SKM-1 (cell line): ENCODE measurements at regions not wholly inside any gene's neighbourhood (a gene's known extent, or its start where the extent isn't known, plus 50 kb on each side); places are given as distances from the start of the nearest gene placed in this dataset.
"Not testable (repeated sequence)": the region's sequence is repeated elsewhere in the genome, so short reads cannot be mapped to it uniquely, and the experiment has no call there.

Experiments used
- DNase-seq: peaks from one replicate; lab custom pipeline; 2025; ENCODE audit not compliant: unreplicated experiment; lab: John Stamatoyannopoulos, UW

DNA sequence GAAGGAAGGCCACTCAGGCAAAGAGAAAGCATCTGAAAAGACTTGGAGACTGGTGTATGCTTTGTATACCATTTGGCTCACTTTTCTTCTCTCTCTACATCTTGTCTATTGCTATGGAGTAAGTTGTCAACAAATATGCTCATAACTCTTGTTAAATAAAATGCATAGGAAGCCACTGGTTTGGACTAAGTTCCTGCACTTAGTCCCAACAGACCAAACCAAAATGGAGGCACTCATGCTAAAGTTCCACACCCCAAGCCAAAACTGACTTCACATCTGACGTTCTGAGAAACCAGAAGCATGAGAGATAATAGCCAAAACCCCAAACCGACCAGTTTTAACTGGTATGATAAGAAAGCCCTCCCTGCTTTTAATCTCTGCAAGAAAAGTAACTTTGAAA is 135.3 kb upstream of the LYPLAL1 start:
- DNase-seq, result no peak

DNA sequence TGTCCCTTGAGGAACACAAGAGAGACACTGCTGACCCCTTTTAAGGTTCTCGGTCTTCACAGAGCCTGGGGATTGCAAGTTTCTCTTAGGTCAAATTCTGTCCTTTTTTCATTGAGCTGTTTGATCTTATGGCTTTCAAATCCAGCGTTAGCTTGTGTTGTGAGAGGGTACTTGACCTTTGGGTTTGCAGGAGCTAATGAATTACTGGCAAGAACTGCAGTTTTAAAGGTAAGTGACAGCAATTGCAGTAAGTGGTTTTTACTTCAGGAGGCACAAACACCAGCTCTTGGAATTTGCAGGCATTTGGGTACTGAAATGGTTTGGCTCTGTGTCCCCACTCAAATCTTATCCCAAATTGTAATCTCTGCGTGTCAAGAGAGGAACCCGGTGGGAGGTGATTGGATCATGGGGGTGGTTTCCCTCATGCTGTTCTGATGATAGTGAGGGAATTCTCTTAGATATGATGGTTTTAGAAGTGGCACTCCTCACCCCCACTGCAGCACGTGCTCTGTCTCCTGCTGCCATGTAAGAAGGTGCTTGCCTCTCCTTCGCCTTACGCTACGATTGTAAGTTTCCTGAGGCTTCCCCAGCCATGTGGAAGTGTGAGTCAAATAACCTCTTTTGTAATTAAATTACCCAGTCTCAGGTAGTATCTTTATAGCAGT is 134.5 kb upstream of the LYPLAL1 start:
- DNase-seq, result no peak

DNA sequence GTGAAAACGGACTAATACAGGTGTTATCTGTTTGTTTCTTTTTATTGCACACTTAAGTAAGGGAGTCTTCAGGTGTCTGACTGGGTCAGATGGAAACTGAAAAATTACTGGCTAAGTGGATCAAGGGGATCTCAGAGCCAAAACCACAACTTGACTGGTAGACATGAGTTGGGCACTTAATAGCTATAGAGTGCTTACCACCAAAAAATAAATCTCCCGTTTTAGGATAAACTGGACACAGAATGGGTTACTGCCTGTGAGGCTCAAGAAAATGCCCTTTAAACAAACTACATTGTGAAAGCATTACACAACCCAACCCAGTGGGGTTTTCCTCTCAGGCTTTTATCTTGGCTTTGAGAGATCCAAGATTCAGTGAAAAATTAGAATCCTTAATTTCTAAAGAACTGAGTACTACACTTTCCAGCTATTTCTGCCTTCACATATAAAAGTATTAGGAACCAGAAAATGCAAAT is 134.0 kb upstream of the LYPLAL1 start:
- no peak for DNase-seq

DNA sequence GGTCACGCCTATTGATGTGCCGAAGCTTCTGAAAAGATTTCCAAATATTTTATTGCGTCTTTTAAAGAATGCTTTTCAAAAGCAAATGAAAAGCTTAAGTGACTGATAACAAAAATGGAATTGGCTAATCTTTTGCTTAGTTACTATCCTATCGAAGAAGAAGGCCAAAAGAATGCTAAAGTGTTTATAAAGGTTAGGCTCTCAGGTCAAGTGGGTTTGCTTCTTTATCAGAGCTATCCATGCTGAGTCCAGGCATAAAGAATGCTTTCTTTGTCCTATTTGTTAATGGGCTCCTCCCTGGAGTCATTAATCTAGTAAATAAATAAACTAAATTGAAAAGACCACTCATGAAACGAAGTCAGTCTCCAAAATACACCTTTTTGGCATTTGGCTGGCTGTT is 133.4 kb upstream of the LYPLAL1 start:
- DNase-seq, result no peak

DNA sequence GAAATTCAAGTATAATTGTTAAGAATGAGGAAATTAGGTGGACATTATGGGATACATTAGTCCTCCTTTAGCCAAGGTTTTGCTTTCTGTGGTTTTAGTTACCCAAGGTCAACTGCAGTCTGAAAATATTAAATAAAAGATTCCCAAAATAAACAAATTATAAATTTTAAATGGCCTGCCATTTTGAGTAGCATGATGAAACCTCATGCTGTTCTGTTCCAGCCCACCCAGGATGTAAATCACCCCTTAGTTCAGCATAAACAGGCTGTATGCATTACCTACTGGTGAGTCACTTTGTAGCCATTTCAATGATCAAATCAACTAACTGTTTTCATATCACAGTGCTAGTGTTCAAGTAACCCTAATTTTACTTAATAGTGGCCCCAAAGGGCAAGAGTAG is 132.5 kb upstream of the LYPLAL1 start:
- no peak for DNase-seq

DNA sequence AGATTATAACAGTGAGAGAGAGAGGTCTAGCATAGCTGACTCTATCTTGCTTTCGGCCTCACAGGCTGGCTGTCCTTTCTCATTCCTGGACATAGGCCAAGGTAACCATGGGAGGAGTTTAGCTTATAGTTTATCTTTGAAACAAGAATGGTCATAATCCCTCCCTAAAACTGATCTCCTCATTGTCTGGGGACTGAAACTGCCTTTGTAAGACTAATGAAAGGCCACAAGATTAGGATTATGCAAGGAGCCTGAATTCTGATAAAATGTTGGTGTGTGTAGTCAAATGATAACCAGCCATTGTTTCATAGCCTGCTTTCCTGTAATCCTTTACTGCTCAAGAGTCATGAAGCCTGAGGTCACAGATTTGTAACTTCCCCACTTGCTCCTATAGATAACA is 131.9 kb upstream of the LYPLAL1 start:
- DNase-seq, result no peak

DNA sequence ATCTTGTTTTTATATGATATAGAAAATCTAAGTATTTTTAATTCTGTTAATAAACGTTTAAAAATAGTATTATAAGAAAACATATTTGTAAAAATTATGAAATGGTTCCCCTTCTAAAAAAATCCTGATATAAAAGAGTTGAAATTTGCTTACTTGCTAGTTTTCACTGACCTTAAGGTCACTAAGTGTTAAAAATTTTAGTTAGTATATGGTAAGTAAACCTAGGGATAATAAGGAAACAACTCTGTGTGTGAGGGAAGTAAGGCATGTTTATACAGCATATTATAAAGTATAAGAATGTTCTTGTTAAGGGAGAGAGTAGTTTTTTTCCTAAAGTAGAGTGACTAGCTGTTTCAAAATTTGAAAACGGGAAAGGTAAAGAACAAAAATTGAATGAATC is 130.9 kb upstream of the LYPLAL1 start:
- DNase-seq, result no peak

DNA sequence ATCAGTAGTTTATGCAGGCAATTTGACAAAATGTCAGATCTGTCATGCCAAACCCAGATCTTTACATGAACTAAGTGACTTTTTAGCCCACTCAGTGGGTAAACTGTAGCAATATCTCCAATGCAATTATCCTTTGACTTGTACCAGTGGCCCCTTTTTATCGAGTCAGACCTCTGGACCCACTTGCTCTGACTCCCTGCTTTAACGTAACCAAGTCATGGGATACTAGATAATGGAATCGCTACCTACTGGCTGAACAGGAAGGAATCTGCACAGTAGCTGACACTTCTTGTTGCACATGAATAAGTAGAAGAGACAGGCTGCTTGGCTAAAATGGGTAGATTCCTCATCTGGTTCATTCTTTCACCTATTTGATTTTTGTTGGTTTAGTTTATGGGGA is 128.4 kb upstream of the LYPLAL1 start:
- no peak for DNase-seq

DNA sequence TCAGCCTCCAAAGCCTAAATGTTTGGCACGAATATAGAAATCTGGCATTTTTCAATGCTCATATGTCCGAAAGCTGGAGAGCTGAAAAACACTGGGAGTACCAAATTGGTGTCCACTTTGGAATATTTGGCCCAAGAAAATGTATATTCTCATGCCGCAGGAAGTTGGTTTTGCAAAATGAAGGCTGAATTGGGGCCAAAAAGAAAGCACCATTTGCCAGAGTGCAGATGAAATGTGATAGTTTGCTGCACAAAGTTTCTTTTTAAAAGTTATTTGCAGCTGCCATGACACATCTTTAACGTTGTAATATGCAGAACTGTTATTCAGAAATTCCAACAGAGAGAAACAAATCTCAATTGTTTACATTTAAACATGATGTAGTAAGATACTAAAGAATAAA is 124.2 kb upstream of the LYPLAL1 start:
- no peak for DNase-seq

DNA sequence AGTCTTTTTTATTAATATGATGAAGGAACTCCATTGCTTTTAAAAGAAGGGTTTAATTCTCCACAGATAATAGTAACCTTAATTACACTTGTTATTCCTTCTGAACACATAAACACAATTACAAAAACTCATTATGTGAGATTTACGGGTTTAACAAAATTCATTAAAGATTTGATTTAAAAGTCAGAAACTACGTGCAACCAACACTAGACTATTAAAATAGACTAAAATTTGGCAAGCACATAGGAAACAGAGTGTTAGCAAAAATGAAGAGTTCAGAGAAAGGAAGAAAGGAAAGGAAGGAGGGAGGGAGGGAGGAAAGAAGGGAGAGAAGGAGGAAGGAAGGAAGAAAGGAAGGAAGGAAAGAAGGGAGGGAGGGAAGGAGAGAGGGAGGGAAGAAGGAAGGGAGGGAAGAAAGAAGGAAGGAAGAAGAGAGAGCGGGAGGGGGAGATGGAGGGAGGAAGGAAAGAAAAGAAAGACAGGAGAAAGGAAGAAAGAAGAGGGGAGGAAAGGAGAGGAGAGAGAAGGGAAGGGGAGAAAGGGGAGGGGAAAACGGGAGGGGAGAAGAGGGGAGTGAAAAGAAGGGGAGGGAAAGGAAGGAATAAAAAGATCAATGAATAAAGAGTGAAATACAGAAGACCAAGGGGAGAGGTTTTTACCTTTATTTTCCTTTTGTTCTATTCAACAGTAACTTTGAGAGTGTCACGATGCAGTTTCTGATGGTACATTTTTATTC is 123.4 kb upstream of the LYPLAL1 start:
- DNase-seq, result no peak

DNA sequence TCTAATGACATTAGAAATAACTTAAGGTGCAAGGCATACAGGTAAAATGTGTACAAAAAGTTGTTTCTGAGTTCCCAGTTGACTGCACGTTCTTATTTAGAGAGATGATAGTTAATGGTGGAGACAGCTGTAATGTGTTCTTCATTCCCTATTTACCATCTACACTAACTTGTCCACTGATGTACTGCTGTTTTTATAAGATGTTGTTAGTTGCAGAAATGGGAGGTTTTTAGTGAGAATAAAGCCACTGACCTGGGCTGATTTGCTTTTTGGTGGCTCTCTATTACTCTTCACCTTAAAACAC is 122.9 kb upstream of the LYPLAL1 start:
- DNase-seq, result no peak

DNA sequence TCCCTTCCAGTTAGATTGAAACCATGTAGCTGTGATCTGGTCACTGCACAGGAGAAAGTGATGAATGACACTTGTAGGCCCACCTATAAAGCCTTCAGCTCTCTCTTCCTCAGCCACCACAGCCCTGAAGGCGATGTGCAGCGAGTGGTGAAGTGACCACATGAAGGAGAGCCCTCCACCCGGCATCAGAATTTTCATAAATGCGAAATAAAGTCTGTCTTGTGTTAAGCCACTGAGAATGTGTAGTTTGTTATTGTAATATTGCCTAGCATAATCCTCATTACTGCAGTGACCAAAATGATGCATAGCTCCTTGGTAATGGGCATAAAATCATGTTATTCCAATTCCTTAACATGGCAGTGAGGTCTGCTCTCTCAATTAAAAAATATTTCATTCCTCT is 122.1 kb upstream of the LYPLAL1 start:
- no peak for DNase-seq

DNA sequence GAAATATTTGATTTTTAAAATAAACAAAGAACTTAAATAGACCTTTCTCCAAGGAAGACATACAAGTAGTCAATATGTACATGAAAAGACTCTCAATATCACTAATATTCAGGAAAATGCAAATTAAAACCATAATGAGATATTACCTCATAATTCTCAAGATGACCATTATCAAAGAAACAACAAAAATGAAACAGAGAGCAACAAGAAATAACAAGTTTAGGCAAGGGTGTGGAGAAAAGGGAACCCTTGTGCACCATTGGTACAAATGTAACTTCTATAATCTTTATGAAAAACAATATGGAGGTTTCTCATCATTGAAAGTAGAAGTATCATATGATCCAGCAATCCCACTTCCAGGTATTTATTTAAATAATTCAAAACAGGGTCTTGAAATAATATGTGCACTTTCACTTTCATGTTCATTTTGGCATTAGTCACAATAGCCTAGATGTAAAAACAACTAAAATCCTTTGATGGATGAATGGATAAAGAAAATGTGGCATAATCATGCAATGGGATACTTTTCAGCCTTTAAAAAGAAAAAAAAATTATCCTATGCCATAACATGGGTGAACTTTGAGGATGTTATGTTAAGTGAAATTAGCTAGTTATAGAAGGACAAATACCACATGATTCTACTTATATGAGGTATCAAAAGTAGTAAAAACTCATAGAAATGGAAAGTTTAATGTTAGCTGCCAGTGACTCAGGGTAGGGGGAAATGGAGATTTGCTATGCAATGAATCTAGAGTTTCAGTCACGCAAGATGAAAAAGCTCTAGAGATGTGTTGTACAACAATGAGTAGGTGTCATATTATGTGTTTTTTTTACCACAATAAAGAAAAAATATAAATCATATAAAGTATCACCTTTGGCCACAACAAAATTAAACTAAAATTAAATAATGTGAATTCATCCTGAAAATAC is 114.5 kb upstream of the LYPLAL1 start:
- no peak for DNase-seq

DNA sequence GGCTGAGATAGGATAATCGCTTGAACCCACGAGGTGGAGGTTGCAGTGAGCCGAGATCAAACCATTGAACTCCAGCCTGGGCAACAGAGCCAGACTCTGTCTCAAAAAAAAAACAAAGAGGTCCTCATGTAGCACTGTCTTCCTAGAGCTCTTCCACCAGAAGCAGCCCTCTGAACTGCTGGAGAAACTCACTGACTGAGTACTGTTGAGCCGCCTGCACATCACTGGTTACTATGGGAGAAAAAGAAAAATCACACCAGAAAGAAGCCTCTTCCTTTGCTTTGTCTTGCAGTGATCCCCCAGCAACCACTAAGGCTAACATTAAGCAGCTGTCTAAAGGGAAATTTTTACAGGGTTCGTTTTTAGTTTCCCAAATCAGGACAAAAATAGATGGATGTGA is 112.9 kb upstream of the LYPLAL1 start:
- DNase-seq, result no peak

DNA sequence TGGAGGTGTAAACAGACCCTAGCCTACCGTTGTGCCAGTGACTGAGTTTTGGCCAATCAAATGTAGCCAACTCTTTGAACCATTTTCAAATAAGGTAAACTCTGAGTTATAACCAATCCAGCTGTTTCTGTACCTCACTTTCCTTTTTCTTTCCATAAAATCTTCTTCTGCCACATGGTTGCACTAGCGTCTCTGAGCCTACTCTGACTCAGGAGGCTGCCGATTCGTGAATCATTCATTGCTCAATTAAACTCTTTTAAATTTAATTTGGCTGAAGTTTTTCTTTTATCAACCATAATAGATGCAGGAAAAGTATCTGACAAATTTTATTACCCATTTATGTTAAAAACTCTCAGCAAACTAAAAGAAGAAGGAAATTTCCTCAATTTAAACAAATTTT is 111.5 kb upstream of the LYPLAL1 start:
- no peak for DNase-seq

DNA sequence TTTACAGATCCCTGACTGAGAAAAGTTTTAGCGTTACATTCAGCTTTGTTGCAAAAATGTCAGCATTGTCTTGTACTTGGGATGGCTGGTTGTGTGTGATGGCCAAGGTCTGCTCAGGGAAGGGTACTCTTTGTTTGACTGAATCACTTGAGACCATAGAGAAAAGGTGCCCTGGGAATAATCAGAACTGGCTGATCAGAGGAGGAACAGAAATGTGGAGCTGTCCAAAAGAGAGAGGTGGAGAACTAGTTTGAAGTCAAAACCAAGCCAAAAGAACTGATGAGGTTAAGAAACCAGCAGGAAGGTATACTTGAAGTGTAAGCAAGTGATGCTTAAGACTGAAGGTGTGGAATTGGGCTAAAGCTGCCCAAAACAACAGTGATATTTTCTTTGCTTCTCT is 107.6 kb upstream of the LYPLAL1 start:
- DNase-seq, result no peak

DNA sequence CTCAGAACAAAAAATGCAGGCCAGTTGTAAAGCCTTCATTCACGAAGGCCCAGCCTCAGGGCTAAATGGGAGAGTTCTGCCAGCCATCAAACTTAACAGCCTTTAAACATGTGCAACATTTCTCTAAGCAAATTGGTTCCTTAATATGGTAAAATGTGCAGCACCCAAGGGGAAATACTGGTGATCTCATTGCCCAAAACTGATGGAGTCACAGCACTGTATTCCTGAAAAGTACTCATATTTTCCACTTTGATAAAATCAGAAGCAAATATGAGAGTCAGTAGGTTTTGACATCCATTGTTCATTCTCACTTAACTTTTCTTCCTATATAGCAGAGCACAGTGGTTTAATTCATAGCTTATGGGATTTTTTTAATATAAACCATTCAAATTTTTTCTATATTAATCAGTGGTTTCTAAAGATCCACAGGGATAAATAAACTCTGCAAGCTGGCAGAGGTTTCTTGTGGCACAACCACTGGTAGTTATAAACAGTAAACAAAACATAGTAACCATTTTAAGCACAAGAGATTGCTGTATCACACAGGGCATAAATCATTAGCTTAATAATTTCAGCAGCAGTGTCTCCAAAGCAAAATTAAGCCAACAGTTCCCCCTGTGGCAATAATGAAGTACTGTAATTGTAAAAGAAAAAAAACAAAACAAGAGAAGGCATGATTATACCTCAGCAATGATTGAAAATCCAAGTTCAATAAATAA is 106.9 kb upstream of the LYPLAL1 start:
- no peak for DNase-seq

DNA sequence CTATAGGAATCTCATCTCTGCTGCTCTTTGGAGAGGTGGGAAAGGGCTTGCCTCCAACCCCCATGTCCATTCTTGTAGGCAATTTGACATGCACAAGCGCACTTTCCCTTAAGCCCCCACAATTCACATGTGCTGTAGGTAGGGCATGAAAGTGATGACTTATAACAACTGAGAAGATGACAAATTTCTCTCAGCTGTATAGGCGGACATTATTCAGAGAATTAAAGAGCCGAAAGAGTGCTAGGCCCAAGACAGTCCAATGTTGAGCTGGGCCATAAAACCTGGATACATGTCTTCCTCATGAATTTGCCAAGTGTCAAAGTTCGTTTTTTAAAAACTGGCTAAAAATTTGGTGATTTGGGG is 106.3 kb upstream of the LYPLAL1 start:
- no peak for DNase-seq

DNA sequence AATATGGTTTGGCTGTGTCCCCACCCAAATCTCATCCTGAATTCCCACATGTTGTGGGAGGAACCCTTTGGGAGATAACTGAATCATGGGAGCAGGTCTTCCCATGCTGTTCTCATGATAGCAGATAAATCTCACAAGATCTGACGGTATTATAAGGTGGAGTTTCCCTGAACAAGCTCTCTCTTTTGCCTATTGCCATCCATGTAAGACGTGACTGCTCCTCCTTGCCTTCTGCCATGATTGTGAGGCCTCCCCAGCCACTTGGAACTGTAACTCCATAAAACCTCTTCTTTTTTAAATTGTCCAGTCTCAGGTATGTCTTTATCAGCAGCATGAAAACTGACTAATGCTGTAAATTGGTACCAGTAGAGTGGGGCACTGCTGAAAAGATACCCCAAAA is 103.3 kb upstream of the LYPLAL1 start:
- not testable (repeated sequence) for DNase-seq

DNA sequence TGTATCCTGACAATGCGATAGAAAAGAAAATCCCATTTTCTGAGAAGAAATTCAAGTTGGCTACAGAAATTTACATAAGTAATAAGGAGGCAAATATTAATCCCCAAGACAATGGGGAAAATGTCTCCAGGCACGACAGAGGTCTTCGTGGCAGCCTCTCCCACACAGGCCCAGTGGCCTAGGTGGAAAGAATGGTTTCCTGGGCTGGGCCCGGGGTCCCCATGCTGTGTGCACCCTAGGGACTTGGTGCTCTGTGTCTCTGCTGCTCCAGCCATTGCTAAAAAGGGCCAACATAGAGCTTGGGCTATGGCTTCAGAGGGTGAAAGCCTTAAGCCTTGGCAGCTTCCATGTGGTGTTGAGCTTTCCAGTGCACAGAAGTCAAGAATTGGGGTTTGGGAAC is 102.5 kb upstream of the LYPLAL1 start:
- no peak for DNase-seq

DNA sequence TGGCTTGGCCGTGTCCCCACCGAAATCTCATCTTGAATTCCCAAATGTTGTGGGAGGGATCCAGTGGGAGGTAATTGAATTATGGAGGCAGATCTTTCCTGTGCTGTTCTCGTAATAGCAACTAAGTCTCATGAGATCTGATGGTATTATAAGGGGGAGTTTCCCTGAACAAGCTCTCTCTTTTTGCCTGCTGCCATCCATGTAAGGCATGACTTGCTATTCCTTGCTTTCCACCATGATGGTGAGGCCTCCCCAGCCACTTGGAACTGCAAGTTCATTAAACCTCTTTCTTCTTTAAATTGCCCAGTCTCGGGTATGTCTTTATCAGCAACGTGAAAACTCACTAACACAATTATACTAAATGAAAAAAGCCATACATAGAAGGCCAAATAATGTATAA is 101.3 kb upstream of the LYPLAL1 start:
- no peak for DNase-seq
